ENCODE measurements at regions not wholly inside any gene's neighbourhood (a gene's known extent, or its start where the extent isn't known, plus 50 kb on each side); places are given as distances from the start of the nearest gene placed in this dataset.

DNA sequence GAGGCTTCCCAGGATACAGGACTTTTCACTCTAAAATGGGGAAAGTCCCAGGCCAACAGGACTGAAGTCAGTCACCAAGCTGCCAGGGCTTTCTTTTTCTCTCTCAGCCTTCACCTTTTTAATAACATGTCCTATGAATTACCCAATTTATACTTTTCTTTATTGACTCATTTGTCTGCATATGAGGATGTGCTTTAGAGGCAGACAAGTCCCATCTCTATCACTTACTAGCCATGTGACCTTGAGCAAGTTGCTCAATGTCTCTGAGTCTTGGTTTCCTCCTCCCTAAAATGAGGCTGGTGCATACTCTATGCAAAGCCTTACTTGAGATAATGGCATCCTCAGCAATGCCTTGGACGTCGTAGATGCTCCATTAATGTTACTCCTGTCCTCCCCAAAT lies 98.1 kb upstream of the TMPO start:
- no peak for TF ChIP-seq POLR2AphosphoS5 (IDR thresholded peaks at IDR 0.05)
- TF ChIP-seq, protein P1, sequence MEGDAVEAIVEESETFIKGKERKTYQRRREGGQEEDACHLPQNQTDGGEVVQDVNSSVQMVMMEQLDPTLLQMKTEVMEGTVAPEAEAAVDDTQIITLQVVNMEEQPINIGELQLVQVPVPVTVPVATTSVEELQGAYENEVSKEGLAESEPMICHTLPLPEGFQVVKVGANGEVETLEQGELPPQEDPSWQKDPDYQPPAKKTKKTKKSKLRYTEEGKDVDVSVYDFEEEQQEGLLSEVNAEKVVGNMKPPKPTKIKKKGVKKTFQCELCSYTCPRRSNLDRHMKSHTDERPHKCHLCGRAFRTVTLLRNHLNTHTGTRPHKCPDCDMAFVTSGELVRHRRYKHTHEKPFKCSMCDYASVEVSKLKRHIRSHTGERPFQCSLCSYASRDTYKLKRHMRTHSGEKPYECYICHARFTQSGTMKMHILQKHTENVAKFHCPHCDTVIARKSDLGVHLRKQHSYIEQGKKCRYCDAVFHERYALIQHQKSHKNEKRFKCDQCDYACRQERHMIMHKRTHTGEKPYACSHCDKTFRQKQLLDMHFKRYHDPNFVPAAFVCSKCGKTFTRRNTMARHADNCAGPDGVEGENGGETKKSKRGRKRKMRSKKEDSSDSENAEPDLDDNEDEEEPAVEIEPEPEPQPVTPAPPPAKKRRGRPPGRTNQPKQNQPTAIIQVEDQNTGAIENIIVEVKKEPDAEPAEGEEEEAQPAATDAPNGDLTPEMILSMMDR (IDR thresholded peaks at IDR 0.05), result no peak
